MM.1S (cell line): ENCODE measurements at regions not wholly inside any gene's neighbourhood (a gene's known extent, or its start where the extent isn't known, plus 50 kb on each side); places are given as distances from the start of the nearest gene placed in this dataset.

ENCODE experiments used
- DNase-seq: peaks from one replicate; pipeline ENCODE4 v3.0.0-alpha.2; 2015
- H2AFZ ChIP-seq: fragments of 300-600 bp; sonication (generic); 2 replicates; pipeline ENCODE4 v1.6.0; 2016; ENCODE audit warnings: antibody characterized with exemption, low read length
- H3F3A ChIP-seq: fragments of 300-600 bp; sonication (generic); 2 replicates; pipeline ENCODE4 v1.6.1; 2016; ENCODE audit warnings: mild to moderate bottlenecking, antibody characterized with exemption, low read length, moderate library complexity, mixed read lengths; ENCODE audit not compliant: insufficient read depth
- H3K27ac ChIP-seq: fragments of 300-600 bp; sonication (generic); 2 replicates; pipeline ENCODE4 v1.5.1; 2016; ENCODE audit warnings: mild to moderate bottlenecking, low read length
- H3K27me3 ChIP-seq: fragments of 300-600 bp; sonication (generic); replicated peaks from 2 replicates; pipeline ENCODE4 v1.6.0; 2016; ENCODE audit warnings: low read length; ENCODE audit not compliant: insufficient read depth
- H3K36me3 ChIP-seq: fragments of 300-600 bp; sonication (generic); replicated peaks from 2 replicates; pipeline ENCODE4 v1.6.1; 2016; ENCODE audit warnings: mild to moderate bottlenecking, low read length, mixed read lengths; ENCODE audit not compliant: insufficient read depth
- H3K4me1 ChIP-seq: fragments of 300-600 bp; sonication (generic); 2 replicates; pipeline ENCODE4 v1.6.1; 2016; ENCODE audit warnings: low read length, mixed read lengths
- H3K4me2 ChIP-seq: fragments of 300-600 bp; sonication (generic); 2 replicates; pipeline ENCODE4 v1.6.0; 2016; ENCODE audit warnings: low read depth, low read length
- H3K4me3 ChIP-seq: fragments of 300-600 bp; sonication (generic); 2 replicates; pipeline ENCODE4 v1.5.1; 2016; ENCODE audit warnings: low read length, mixed read lengths
- H3K79me2 ChIP-seq: fragments of 300-600 bp; sonication (generic); 2 replicates; pipeline ENCODE4 v1.6.1; 2016; ENCODE audit warnings: mixed run types, low read length, mixed read lengths
- H3K9ac ChIP-seq: fragments of 300-600 bp; sonication (generic); 2 replicates; pipeline ENCODE4 v1.6.1; 2016; ENCODE audit warnings: low read length, mixed read lengths
- H3K9me2 ChIP-seq: fragments of 300-600 bp; sonication (generic); replicated peaks from 2 replicates; pipeline ENCODE4 v1.6.1; 2016; ENCODE audit warnings: mild to moderate bottlenecking, low read length, mixed read lengths; ENCODE audit not compliant: insufficient read depth
- H3K9me3 ChIP-seq: fragments of 300-600 bp; sonication (generic); replicated peaks from 2 replicates; pipeline ENCODE4 v1.6.1; 2016; ENCODE audit warnings: mild to moderate bottlenecking, low read length, mixed read lengths; ENCODE audit not compliant: insufficient read depth
- H4K20me1 ChIP-seq: fragments of 300-600 bp; sonication (generic); 2 replicates; pipeline ENCODE4 v1.6.1; 2016; ENCODE audit warnings: mild to moderate bottlenecking, low read length, moderate library complexity, mixed read lengths; ENCODE audit not compliant: insufficient read depth
- EZH2 ChIP-seq: fragments of 300-600 bp; sonication (generic); optimal IDR thresholded peaks from 2 replicates; pipeline ENCODE3; 2017; ENCODE audit warnings: low read depth, mild to moderate bottlenecking, antibody characterized with exemption, low read length, mixed read lengths
- EZH2phosphoT487 ChIP-seq: fragments of 300-600 bp; sonication (generic); IDR thresholded peaks from 2 replicates; pipeline ENCODE4 v1.6.1; 2018; ENCODE audit warnings: antibody characterized with exemption, low read length
- TF ChIP-seq, protein P1 (sequence below): fragments of 300-600 bp; sonication (generic); IDR thresholded peaks from 2 replicates; pipeline ENCODE4 v1.5.1; 2016; ENCODE audit warnings: antibody characterized with exemption, low read length, mixed read lengths

DNA sequence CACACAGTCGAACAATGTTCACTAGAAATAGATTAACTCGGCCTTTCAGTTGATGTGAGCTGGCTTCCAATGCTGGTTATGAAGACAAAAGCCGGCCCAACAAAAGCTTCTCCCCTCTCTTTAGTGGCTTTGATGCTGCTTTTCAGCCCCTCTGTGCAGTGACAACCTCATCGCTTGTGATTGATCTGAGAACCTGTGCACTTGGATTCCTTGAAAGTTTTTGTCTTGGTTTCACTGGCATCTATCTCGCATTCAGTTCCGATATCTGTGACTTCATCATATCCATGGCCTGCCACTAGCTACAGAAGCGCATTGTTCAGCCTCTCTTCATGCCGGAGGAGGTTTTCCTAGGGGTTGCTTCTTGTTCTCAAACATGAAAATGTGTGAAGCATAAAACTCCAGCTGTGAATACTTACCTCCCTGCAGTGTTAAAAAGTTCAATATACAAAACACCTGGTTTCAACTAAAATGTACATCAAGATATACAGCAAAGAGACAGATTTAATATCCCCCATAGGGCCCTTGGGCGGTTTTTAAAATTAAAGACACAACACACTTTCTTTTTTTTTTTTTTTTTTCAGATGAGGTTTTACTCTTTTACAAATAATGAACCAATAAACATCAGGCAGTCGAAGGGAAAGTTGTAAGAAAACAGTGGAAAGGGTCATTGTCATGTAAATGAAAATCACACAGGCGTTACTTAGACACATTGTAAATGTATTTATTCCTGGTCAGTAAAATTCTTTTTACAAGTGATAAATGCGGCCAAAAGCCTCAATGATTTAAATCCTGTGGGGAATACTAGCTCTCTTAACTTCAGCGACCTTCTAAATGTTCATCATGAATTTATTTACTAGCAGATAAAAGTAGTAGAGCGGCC lies 1252.8 kb downstream of the EFNB2 start:
- no peak for DNase-seq
- H3K9ac ChIP-seq, result no peak overlapping the region
- no peaks in the 10 kb centered on the region for H3K36me3 ChIP-seq
- H3K79me2 ChIP-seq, result no peaks in the 10 kb centered on the region
- H3K4me3 ChIP-seq, result no peak overlapping the region
- H3K9me2 ChIP-seq, result no peaks in the 10 kb centered on the region
- no peaks in the 10 kb centered on the region for H4K20me1 ChIP-seq
- H3K4me2 ChIP-seq, result no peak overlapping the region
- no peaks in the 10 kb centered on the region for H3K27me3 ChIP-seq
- H2AFZ ChIP-seq, result no peak overlapping the region
- H3K4me1 ChIP-seq, result no peaks in the 10 kb centered on the region
- H3K9me3 ChIP-seq, result no peaks in the 10 kb centered on the region
- TF ChIP-seq, protein P1, sequence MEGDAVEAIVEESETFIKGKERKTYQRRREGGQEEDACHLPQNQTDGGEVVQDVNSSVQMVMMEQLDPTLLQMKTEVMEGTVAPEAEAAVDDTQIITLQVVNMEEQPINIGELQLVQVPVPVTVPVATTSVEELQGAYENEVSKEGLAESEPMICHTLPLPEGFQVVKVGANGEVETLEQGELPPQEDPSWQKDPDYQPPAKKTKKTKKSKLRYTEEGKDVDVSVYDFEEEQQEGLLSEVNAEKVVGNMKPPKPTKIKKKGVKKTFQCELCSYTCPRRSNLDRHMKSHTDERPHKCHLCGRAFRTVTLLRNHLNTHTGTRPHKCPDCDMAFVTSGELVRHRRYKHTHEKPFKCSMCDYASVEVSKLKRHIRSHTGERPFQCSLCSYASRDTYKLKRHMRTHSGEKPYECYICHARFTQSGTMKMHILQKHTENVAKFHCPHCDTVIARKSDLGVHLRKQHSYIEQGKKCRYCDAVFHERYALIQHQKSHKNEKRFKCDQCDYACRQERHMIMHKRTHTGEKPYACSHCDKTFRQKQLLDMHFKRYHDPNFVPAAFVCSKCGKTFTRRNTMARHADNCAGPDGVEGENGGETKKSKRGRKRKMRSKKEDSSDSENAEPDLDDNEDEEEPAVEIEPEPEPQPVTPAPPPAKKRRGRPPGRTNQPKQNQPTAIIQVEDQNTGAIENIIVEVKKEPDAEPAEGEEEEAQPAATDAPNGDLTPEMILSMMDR, result no peak
- no peak for TF ChIP-seq EZH2
- TF ChIP-seq EZH2phosphoT487, result no peak
- no peaks in the 10 kb centered on the region for H3F3A ChIP-seq
- no peak overlapping the region for H3K27ac ChIP-seq

DNA sequence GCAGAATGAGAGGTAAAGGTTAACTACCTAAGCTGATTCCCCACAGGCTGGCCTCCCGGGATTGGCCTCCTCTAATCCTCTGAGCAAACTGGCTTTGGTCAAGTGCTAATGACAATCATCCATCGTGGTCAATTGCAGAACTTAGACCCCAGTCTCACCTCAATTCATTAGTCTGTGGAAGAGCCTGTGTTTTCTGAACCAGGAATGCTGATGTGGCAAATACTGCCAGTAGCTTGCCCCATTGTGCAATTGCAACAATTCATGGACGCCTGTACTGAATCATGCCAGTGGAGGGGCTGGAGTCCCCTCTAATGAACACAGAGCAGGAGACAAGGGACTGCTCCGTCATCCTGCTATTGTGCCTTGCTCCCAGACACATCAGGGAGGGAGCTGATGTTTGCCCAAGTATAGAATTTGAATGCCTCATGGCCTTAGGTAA lies 1256.5 kb downstream of the EFNB2 start:
- H3K79me2 ChIP-seq, result no peaks in the 10 kb centered on the region
- no peak overlapping the region for H3K27ac ChIP-seq
- DNase-seq, result no peak
- H3K9me3 ChIP-seq, result no peaks in the 10 kb centered on the region
- H3K27me3 ChIP-seq, result no peaks in the 10 kb centered on the region
- no peak overlapping the region for H2AFZ ChIP-seq
- no peaks in the 10 kb centered on the region for H3K4me1 ChIP-seq
- H4K20me1 ChIP-seq, result no peaks in the 10 kb centered on the region
- H3K4me2 ChIP-seq, result no peak overlapping the region
- no peak overlapping the region for H3K9ac ChIP-seq
- no peak overlapping the region for H3K4me3 ChIP-seq
- no peaks in the 10 kb centered on the region for H3K36me3 ChIP-seq
- H3F3A ChIP-seq, result no peaks in the 10 kb centered on the region
- TF ChIP-seq, protein P1, result no peak
- TF ChIP-seq EZH2phosphoT487 (no peak), EZH2 (no peak)
- H3K9me2 ChIP-seq, result no peaks in the 10 kb centered on the region

DNA sequence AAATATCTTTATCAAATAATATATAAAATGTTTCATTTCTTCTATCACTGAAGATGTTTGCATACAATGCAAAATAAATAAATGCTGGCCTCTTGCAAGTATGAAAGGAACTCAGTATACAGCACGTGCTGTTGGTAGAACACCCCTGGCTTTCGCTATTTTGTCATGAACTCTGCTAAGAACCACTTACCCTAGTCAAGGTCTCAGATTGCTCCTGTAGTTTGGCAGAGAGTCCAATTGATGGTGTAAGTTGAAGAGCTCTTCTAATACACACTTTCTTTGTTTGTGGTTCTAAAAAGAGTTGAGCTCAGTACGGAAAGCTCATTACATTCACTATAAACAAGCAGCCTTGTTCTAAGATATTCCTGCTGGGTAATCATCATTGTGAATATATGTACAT lies 1258.9 kb downstream of the EFNB2 start:
- Histone ChIP-seq H3K36me3 (no peaks in the 10 kb centered on the region), H3F3A (no peaks in the 10 kb centered on the region), H3K9me3 (no peaks in the 10 kb centered on the region), H3K4me1 (no peaks in the 10 kb centered on the region), H3K9ac (no peak overlapping the region), H2AFZ (no peak overlapping the region), H3K27me3 (no peaks in the 10 kb centered on the region), H3K79me2 (no peaks in the 10 kb centered on the region), H4K20me1 (no peaks in the 10 kb centered on the region), H3K9me2 (no peaks in the 10 kb centered on the region), H3K4me3 (no peak overlapping the region), H3K4me2 (no peak overlapping the region), H3K27ac (no peak overlapping the region)
- no peak for DNase-seq
- TF ChIP-seq EZH2phosphoT487 (no peak), EZH2 (no peak)
- TF ChIP-seq, protein P1, result no peak
